Tibial nerve (tissue), 4 donors: ENCODE measurements at regions not wholly inside any gene's neighbourhood (a gene's known extent, or its start where the extent isn't known, plus 50 kb on each side); places are given as distances from the start of the nearest gene placed in this dataset.

Experiments
- EP300 ChIP-seq, 2 donors: sonication (generic); formaldehyde crosslinking; IDR thresholded peaks; one replicate each; pipeline ENCODE4 v1.6.1; 2017; ENCODE audit warnings: antibody characterized with exemption in 2 of 2, mild to moderate bottlenecking in 1 of 2
- POLR2A ChIP-seq, 2 donors: fragments of 450-650 bp; IDR thresholded peaks; one replicate each; pipeline ENCODE4 v1.6.1; 2017; ENCODE audit warnings: antibody characterized with exemption in 2 of 2, mild to moderate bottlenecking in 2 of 2, moderate library complexity in 2 of 2
- TF ChIP-seq, protein P1 (sequence below), 5 experiments: fragments of 200-600 bp in 3 of 5; fragments of 450-650 bp in 2 of 5; sonication (generic) in 3 of 5; IDR thresholded peaks; one replicate each; pipeline ENCODE4 v1.5.1; 2016 to 2019; ENCODE audit warnings: antibody characterized with exemption in 5 of 5, mild to moderate bottlenecking in 3 of 5, moderate library complexity in 2 of 5

DNA sequence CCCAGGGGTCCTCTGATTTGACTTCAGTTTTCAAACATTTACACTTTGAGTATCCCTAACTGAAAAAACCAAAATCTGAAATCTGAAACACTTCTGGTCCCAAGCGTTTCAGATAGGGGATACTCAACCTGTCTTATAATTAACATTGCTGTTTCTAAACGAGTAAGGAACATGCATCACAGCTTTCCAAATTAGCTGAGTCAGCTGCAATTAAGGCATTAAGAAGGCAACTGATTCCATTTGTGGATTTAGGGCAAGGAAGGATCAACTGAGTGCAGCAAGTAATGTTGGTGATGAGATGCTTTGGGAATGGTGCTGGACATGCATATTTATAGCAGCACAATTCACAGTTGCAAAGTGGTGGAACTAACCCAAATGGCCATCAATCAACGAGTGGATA, 168.6 kb downstream of the ACER2 start:
- TF ChIP-seq, protein P1, sequence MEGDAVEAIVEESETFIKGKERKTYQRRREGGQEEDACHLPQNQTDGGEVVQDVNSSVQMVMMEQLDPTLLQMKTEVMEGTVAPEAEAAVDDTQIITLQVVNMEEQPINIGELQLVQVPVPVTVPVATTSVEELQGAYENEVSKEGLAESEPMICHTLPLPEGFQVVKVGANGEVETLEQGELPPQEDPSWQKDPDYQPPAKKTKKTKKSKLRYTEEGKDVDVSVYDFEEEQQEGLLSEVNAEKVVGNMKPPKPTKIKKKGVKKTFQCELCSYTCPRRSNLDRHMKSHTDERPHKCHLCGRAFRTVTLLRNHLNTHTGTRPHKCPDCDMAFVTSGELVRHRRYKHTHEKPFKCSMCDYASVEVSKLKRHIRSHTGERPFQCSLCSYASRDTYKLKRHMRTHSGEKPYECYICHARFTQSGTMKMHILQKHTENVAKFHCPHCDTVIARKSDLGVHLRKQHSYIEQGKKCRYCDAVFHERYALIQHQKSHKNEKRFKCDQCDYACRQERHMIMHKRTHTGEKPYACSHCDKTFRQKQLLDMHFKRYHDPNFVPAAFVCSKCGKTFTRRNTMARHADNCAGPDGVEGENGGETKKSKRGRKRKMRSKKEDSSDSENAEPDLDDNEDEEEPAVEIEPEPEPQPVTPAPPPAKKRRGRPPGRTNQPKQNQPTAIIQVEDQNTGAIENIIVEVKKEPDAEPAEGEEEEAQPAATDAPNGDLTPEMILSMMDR (IDR thresholded peaks at IDR 0.05): no peak
- no peak for TF ChIP-seq POLR2A (IDR thresholded peaks at IDR 0.05)
- no peak for TF ChIP-seq EP300 (IDR thresholded peaks at IDR 0.05)
